MM.1S (cell line): ENCODE measurements at regions not wholly inside any gene's neighbourhood (a gene's known extent, or its start where the extent isn't known, plus 50 kb on each side); places are given as distances from the start of the nearest gene placed in this dataset.

ENCODE experiments used
- DNase-seq: peaks from one replicate; pipeline ENCODE4 v3.0.0-alpha.2; 2015
- H2AFZ ChIP-seq: fragments of 300-600 bp; sonication (generic); 2 replicates; pipeline ENCODE4 v1.6.0; 2016; ENCODE audit warnings: antibody characterized with exemption, low read length
- H3F3A ChIP-seq: fragments of 300-600 bp; sonication (generic); 2 replicates; pipeline ENCODE4 v1.6.1; 2016; ENCODE audit warnings: mild to moderate bottlenecking, antibody characterized with exemption, low read length, moderate library complexity, mixed read lengths; ENCODE audit not compliant: insufficient read depth
- H3K27ac ChIP-seq: fragments of 300-600 bp; sonication (generic); 2 replicates; pipeline ENCODE4 v1.5.1; 2016; ENCODE audit warnings: mild to moderate bottlenecking, low read length
- H3K27me3 ChIP-seq: fragments of 300-600 bp; sonication (generic); replicated peaks from 2 replicates; pipeline ENCODE4 v1.6.0; 2016; ENCODE audit warnings: low read length; ENCODE audit not compliant: insufficient read depth
- H3K36me3 ChIP-seq: fragments of 300-600 bp; sonication (generic); replicated peaks from 2 replicates; pipeline ENCODE4 v1.6.1; 2016; ENCODE audit warnings: mild to moderate bottlenecking, low read length, mixed read lengths; ENCODE audit not compliant: insufficient read depth
- H3K4me1 ChIP-seq: fragments of 300-600 bp; sonication (generic); 2 replicates; pipeline ENCODE4 v1.6.1; 2016; ENCODE audit warnings: low read length, mixed read lengths
- H3K4me2 ChIP-seq: fragments of 300-600 bp; sonication (generic); 2 replicates; pipeline ENCODE4 v1.6.0; 2016; ENCODE audit warnings: low read depth, low read length
- H3K4me3 ChIP-seq: fragments of 300-600 bp; sonication (generic); 2 replicates; pipeline ENCODE4 v1.5.1; 2016; ENCODE audit warnings: low read length, mixed read lengths
- H3K79me2 ChIP-seq: fragments of 300-600 bp; sonication (generic); 2 replicates; pipeline ENCODE4 v1.6.1; 2016; ENCODE audit warnings: mixed run types, low read length, mixed read lengths
- H3K9ac ChIP-seq: fragments of 300-600 bp; sonication (generic); 2 replicates; pipeline ENCODE4 v1.6.1; 2016; ENCODE audit warnings: low read length, mixed read lengths
- H3K9me2 ChIP-seq: fragments of 300-600 bp; sonication (generic); replicated peaks from 2 replicates; pipeline ENCODE4 v1.6.1; 2016; ENCODE audit warnings: mild to moderate bottlenecking, low read length, mixed read lengths; ENCODE audit not compliant: insufficient read depth
- H3K9me3 ChIP-seq: fragments of 300-600 bp; sonication (generic); replicated peaks from 2 replicates; pipeline ENCODE4 v1.6.1; 2016; ENCODE audit warnings: mild to moderate bottlenecking, low read length, mixed read lengths; ENCODE audit not compliant: insufficient read depth
- H4K20me1 ChIP-seq: fragments of 300-600 bp; sonication (generic); 2 replicates; pipeline ENCODE4 v1.6.1; 2016; ENCODE audit warnings: mild to moderate bottlenecking, low read length, moderate library complexity, mixed read lengths; ENCODE audit not compliant: insufficient read depth
- CTCF ChIP-seq: fragments of 300-600 bp; sonication (generic); IDR thresholded peaks from 2 replicates; pipeline ENCODE4 v1.5.1; 2016; ENCODE audit warnings: antibody characterized with exemption, low read length, mixed read lengths
- EZH2 ChIP-seq: fragments of 300-600 bp; sonication (generic); optimal IDR thresholded peaks from 2 replicates; pipeline ENCODE3; 2017; ENCODE audit warnings: low read depth, mild to moderate bottlenecking, antibody characterized with exemption, low read length, mixed read lengths
- EZH2phosphoT487 ChIP-seq: fragments of 300-600 bp; sonication (generic); IDR thresholded peaks from 2 replicates; pipeline ENCODE4 v1.6.1; 2018; ENCODE audit warnings: antibody characterized with exemption, low read length

- Histone ChIP-seq H3K27me3 (no peaks in the 10 kb centered on the region), H3K79me2 (no peaks in the 10 kb centered on the region), H3K36me3 (no peaks in the 10 kb centered on the region), H3K4me3 (no peak overlapping the region), H3K4me2 (no peak overlapping the region), H3K4me1 (no peaks in the 10 kb centered on the region), H4K20me1 (no peaks in the 10 kb centered on the region), H3K9me3 (no peaks in the 10 kb centered on the region), H2AFZ (no peak overlapping the region), H3K9ac (no peak overlapping the region), H3K9me2 (no peaks in the 10 kb centered on the region), H3F3A (no peaks in the 10 kb centered on the region), H3K27ac (no peak overlapping the region)
- no peak for DNase-seq
- TF ChIP-seq EZH2phosphoT487 (no peak), CTCF (no peak), EZH2 (no peak)
Measured at GRCh38 chr14:41378526-41378925, 228.2 kb upstream of the LRFN5 start.

GRCh38 chr14:41377932-41378331, 228.7 kb upstream of the LRFN5 start:
- H3K4me1 ChIP-seq = no peaks in the 10 kb centered on the region
- H2AFZ ChIP-seq = no peak overlapping the region
- H3F3A ChIP-seq = no peaks in the 10 kb centered on the region
- no peaks in the 10 kb centered on the region for H4K20me1 ChIP-seq
- DNase-seq = no peak
- no peaks in the 10 kb centered on the region for H3K27me3 ChIP-seq
- H3K9me3 ChIP-seq = no peaks in the 10 kb centered on the region
- H3K9ac ChIP-seq = no peak overlapping the region
- no peak overlapping the region for H3K27ac ChIP-seq
- no peak overlapping the region for H3K4me2 ChIP-seq
- no peak for TF ChIP-seq EZH2phosphoT487
- no peak for TF ChIP-seq CTCF
- no peak for TF ChIP-seq EZH2
- no peaks in the 10 kb centered on the region for H3K79me2 ChIP-seq
- no peaks in the 10 kb centered on the region for H3K9me2 ChIP-seq
- no peaks in the 10 kb centered on the region for H3K36me3 ChIP-seq
- H3K4me3 ChIP-seq = no peak overlapping the region

- TF ChIP-seq CTCF = no peak
- TF ChIP-seq EZH2phosphoT487 = no peak
- no peak for TF ChIP-seq EZH2
- no peaks in the 10 kb centered on the region for H3K9me2 ChIP-seq
- H3K36me3 ChIP-seq = no peaks in the 10 kb centered on the region
- no peaks in the 10 kb centered on the region for H3K27me3 ChIP-seq
- H3K9ac ChIP-seq = no peak overlapping the region
- H3F3A ChIP-seq = no peaks in the 10 kb centered on the region
- H3K4me2 ChIP-seq = no peak overlapping the region
- H4K20me1 ChIP-seq = no peaks in the 10 kb centered on the region
- H3K4me3 ChIP-seq = no peak overlapping the region
- H3K4me1 ChIP-seq = no peaks in the 10 kb centered on the region
- no peaks in the 10 kb centered on the region for H3K79me2 ChIP-seq
- no peak for DNase-seq
- no peaks in the 10 kb centered on the region for H3K9me3 ChIP-seq
- no peak overlapping the region for H2AFZ ChIP-seq
- no peak overlapping the region for H3K27ac ChIP-seq
Measured at GRCh38 chr14:41374092-41374491, 232.6 kb upstream of the LRFN5 start.

- no peaks in the 10 kb centered on the region for H3K79me2 ChIP-seq
- DNase-seq = no peak
- H4K20me1 ChIP-seq = no peaks in the 10 kb centered on the region
- no peak overlapping the region for H3K27ac ChIP-seq
- no peaks in the 10 kb centered on the region for H3K9me2 ChIP-seq
- no peaks in the 10 kb centered on the region for H3K9me3 ChIP-seq
- no peak overlapping the region for H2AFZ ChIP-seq
- H3K4me3 ChIP-seq = no peak overlapping the region
- TF ChIP-seq EZH2phosphoT487 = no peak
- no peak for TF ChIP-seq EZH2
- no peak for TF ChIP-seq CTCF
- no peaks in the 10 kb centered on the region for H3K36me3 ChIP-seq
- H3K4me2 ChIP-seq = no peak overlapping the region
- no peaks in the 10 kb centered on the region for H3K4me1 ChIP-seq
- H3F3A ChIP-seq = no peaks in the 10 kb centered on the region
- H3K9ac ChIP-seq = no peak overlapping the region
- no peaks in the 10 kb centered on the region for H3K27me3 ChIP-seq
Measured at GRCh38 chr14:41362139-41362538, 244.5 kb upstream of the LRFN5 start.
